T-cell (primary cell): ENCODE measurements at regions not wholly inside any gene's neighbourhood (a gene's known extent, or its start where the extent isn't known, plus 50 kb on each side); places are given as distances from the start of the nearest gene placed in this dataset.

Experiments used
- ATAC-seq, 4 experiments: fragments of 200-7000 bp in 3 of 4; fragments of 150-1000 bp in 1 of 4; cut with Tn5 transposase; replicated peaks in 1 of 4; 1 replicate in 3 of 4; 2 replicates in 1 of 4; pipeline ENCODE4 v1.10.0; 2021; ENCODE audit warnings: moderate library complexity in 3 of 4, mild to moderate bottlenecking in 2 of 4, moderate number of reproducible peaks in 1 of 4
- CTCF ChIA-PET, 2 donors: fragments of 300-600 bp; sonication (Branson Sonifier 250); formaldehyde crosslinking; loops; one replicate each; lab custom pipeline; 2022; ENCODE audit warnings: antibody characterized with exemption in 2 of 2; lab: Charles Lee
- POLR2A ChIA-PET, 2 donors: fragments of 300-600 bp; sonication (Branson Sonifier 250); formaldehyde crosslinking; loops; one replicate each; lab custom pipeline; 2022; ENCODE audit warnings: antibody characterized with exemption in 2 of 2; lab: Charles Lee
- DNase-seq, 35 experiments: peaks; one replicate each; pipeline versions ENCODE4 v3.0.0 to v3.0.0-alpha.2; 2013 to 2023
- H3K27ac ChIP-seq: one replicate; pipeline ENCODE4 v1.5.1; 2013; ENCODE audit warnings: low read length
- H3K27me3 ChIP-seq, 2 experiments: replicated peaks in 1 of 2; 1 replicate in 1 of 2; 2 replicates in 1 of 2; pipeline versions ENCODE4 v1.6.1 to v1.7.0; 2013; ENCODE audit warnings: low read length in 1 of 2, mixed read lengths in 1 of 2; ENCODE audit not compliant: control insufficient read depth in 2 of 2, insufficient read depth in 2 of 2; ENCODE audit errors: extremely low read depth in 1 of 2
- H3K36me3 ChIP-seq, 2 donors: 1 replicate in 1 of 2; 2 replicates in 1 of 2; pipeline versions ENCODE4 v1.6.1 to v1.7.0; 2013; ENCODE audit warnings: low read length in 1 of 2; ENCODE audit not compliant: control insufficient read depth in 2 of 2, insufficient read depth in 1 of 2; ENCODE audit errors: extremely low read depth in 1 of 2
- H3K4me1 ChIP-seq, 2 experiments: 1 replicate in 1 of 2; 2 replicates in 1 of 2; pipeline versions ENCODE4 v1.6.1 to v1.7.0; 2013; ENCODE audit warnings: low read length in 2 of 2, mixed read lengths in 1 of 2; ENCODE audit not compliant: insufficient read depth in 2 of 2, control insufficient read depth in 1 of 2; ENCODE audit errors: extremely low read depth in 1 of 2
- H3K4me3 ChIP-seq, 2 donors: 1 replicate in 1 of 2; 2 replicates in 1 of 2; pipeline versions ENCODE4 v1.5.1 to v1.7.0; 2013; ENCODE audit warnings: mild to moderate bottlenecking in 2 of 2, low read length in 1 of 2, moderate library complexity in 1 of 2; ENCODE audit not compliant: control insufficient read depth in 1 of 2; ENCODE audit errors: extremely low read depth in 1 of 2
- H3K9me3 ChIP-seq: 2 replicates; pipeline ENCODE4 v1.7.0; 2013
- H3K27ac Mint-ChIP-seq, 2 donors: one replicate each; pipeline ENCODE4 v1.8.0; 2020 to 2021; ENCODE audit warnings: mild to moderate bottlenecking in 2 of 2, mixed read lengths in 2 of 2
- H3K27me3 Mint-ChIP-seq, 2 donors: one replicate each; pipeline ENCODE4 v1.8.0; 2021 to 2022; ENCODE audit warnings: mixed read lengths in 2 of 2
- H3K36me3 Mint-ChIP-seq: one replicate; pipeline ENCODE4 v1.8.0; 2021; ENCODE audit warnings: mixed read lengths
- H3K4me1 Mint-ChIP-seq, 3 donors: one replicate each; pipeline ENCODE4 v1.8.0; 2020 to 2022; ENCODE audit warnings: mixed read lengths in 3 of 3, mild to moderate bottlenecking in 1 of 3
- H3K4me3 Mint-ChIP-seq, 3 donors: one replicate each; pipeline ENCODE4 v1.8.0; 2020 to 2022; ENCODE audit warnings: mild to moderate bottlenecking in 3 of 3, mixed read lengths in 3 of 3, moderate library complexity in 3 of 3
- H3K9me3 Mint-ChIP-seq, 3 donors: one replicate each; pipeline ENCODE4 v1.8.0; 2020 to 2022; ENCODE audit warnings: mixed read lengths in 3 of 3
- WGBS: methylation state at CpG from one replicate; pipeline ENCODE4 v1.1.5; 2013; ENCODE audit warnings: missing lambda C conversion rate; ENCODE audit not compliant: insufficient coverage; 5-methylcytosine and 5-hydroxymethylcytosine counted together

DNA sequence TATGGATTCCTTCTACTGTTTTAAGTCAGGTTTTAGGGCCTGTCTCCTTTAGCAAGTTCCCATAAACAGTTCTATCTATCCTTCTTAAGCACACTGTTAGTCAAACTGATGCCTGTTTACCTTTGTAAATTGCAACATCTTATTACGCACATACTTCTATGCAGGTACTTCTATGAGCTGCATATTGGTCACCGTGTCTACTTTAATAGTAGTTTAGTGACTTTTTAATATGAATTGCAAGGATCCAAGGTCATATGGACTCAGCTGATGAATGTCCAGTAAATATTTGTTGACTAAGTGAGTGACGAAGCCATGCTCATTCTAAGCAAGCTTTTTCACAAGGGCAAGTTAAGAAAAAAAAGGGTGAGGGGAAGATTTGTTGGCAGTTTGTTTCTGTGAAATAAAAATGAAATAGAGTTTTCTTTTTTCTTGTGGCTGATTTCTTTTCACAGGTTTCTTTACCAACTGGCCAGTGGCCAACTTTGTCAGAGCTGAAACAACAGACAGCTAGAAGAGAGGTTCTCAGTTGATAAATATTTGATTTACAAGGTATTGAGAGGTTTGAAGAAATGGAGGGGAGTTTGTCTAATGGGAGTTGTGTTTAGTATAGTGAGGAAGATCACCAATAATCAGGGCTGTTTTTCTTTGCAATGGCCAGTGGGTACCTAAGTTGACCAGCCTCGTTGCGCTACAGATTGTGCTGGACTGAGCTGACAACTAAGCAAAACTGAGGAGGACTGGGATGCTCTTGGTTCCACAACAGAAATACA is 141.1 kb downstream of the SLC15A5 start:
- no peaks in the 10 kb centered on the region for H3K4me1 Mint-ChIP-seq
- no peak overlapping the region for H3K27ac ChIP-seq
- H3K36me3 Mint-ChIP-seq = no peaks in the 10 kb centered on the region
- H3K4me1 ChIP-seq = no peaks in the 10 kb centered on the region
- DNase-seq = no peak
- CTCF ChIA-PET = no interaction called here
- no peaks in the 10 kb centered on the region for H3K27me3 ChIP-seq
- H3K27me3 Mint-ChIP-seq = no peaks in the 10 kb centered on the region
- H3K36me3 ChIP-seq = no peaks in the 10 kb centered on the region
- POLR2A ChIA-PET = no interaction called here
- peaks cover 10 to 41% (median 20%) of the 10 kb centered on the region in 3 donors for H3K9me3 Mint-ChIP-seq
- no peak overlapping the region for H3K4me3 Mint-ChIP-seq
- H3K27ac Mint-ChIP-seq = no peak overlapping the region
- ATAC-seq = no peak
- H3K9me3 ChIP-seq = peaks cover 3% of the 10 kb centered on the region
- H3K4me3 ChIP-seq = no peak overlapping the region
- WGBS = 80% methylated on average over 1 of the region's 5 CpGs

DNA sequence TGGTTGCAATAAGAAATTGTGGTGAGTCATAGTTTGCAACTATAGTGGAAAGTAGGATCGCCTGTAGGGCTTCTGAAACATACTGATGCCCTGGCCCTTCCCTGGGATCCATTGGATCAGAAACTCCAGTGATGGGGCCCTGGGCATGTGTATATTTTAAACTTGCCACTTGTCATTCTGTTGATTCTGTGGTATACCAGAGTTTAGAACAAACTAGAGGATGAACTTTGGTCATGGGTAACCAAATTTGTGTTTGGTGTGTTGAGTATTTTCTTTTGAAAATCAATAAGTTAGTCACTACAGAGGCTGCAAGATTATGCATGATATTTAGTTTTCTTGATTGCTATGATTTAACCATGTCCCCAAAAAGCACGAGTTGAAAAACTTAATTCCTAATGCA is 142.2 kb downstream of the SLC15A5 start:
- Histone ChIP-seq H3K4me1 (no peaks in the 10 kb centered on the region), H3K27ac (no peak overlapping the region), H3K36me3 (no peaks in the 10 kb centered on the region), H3K27me3 (no peaks in the 10 kb centered on the region), H3K4me3 (no peak overlapping the region), H3K9me3 (peaks cover 3% of the 10 kb centered on the region)
- Mint-ChIP-seq H3K9me3 (peaks cover 10 to 46% (median 20%) of the 10 kb centered on the region in 3 donors), H3K4me1 (no peaks in the 10 kb centered on the region), H3K27ac (no peak overlapping the region), H3K36me3 (no peaks in the 10 kb centered on the region), H3K4me3 (no peak overlapping the region), H3K27me3 (no peaks in the 10 kb centered on the region)
- WGBS = 60% methylated on average over 1 of the region's 2 CpGs
- ChIA-PET POLR2A (no interaction called here), CTCF (no interaction called here)
- DNase-seq (no peak), ATAC-seq (no peak)

DNA sequence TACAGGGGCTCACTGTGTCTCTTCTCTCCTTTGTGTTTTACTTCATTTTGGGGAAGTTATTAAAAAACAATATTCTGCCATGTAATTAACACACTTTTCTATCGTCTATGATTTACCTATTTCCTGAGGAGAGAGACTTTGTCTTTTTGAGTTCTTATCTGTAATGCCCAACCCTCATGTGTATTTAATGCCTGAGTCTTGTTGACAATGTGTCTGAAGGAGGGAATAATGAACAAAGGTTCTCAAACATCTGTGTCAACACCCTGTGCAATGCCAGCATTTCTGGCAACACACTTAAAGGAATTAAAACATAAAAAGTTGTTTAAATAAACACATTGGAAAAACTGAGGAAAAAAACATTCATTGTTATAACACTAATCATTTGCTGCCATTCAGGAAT is 147.1 kb downstream of the SLC15A5 start:
- no peak overlapping the region for H3K27ac Mint-ChIP-seq
- WGBS = no CpG with 5 or more reads among the region's 1 CpG

DNA sequence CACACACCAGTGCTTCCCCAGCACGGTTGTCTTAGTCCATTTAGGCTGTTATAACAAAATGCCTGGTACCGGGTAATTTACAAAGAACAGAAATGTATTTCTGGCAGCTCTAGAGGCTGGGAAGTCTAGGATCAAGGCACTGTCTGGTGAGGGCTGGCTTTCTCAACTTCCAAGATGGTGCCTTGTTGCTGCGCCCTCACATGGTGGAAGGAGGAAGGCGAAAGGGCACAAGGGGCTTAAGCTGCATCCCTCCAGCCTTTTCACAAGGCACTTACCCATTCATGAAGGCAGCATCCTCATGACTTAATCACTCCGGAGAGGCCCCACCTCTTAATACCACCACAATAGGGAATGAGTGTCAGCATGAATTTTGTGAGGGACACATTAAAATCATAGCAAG is 155.5 kb downstream of the SLC15A5 start:
- H3K27me3 Mint-ChIP-seq = peaks cover 0 to 3% of the 10 kb centered on the region in 2 donors
- no peaks in the 10 kb centered on the region for H3K4me1 Mint-ChIP-seq
- DNase-seq (no peak), ATAC-seq (no peak)
- H3K4me3 Mint-ChIP-seq = no peak overlapping the region
- Histone ChIP-seq H3K36me3 (no peaks in the 10 kb centered on the region), H3K27ac (no peak overlapping the region), H3K4me3 (no peak overlapping the region), H3K27me3 (no peaks in the 10 kb centered on the region), H3K9me3 (no peaks in the 10 kb centered on the region), H3K4me1 (no peaks in the 10 kb centered on the region)
- H3K36me3 Mint-ChIP-seq = no peaks in the 10 kb centered on the region
- POLR2A ChIA-PET = no interaction called here
- 100% methylated on average over 1 of the region's 5 CpGs for WGBS
- H3K27ac Mint-ChIP-seq = no peak overlapping the region
- H3K9me3 Mint-ChIP-seq = peaks cover 0 to 9% (median 2%) of the 10 kb centered on the region in 3 donors
- CTCF ChIA-PET = no interaction called here

More for the DNA sequence above, 147.1 kb downstream of the SLC15A5 start:
- no peaks in the 10 kb centered on the region for H3K4me1 Mint-ChIP-seq
- POLR2A ChIA-PET = no interaction called here
- H3K36me3 ChIP-seq = no peaks in the 10 kb centered on the region
- no peak overlapping the region for H3K4me3 ChIP-seq
- H3K4me1 ChIP-seq = no peaks in the 10 kb centered on the region
- no peaks in the 10 kb centered on the region for H3K36me3 Mint-ChIP-seq
- H3K27ac ChIP-seq = no peak overlapping the region
- no peaks in the 10 kb centered on the region for H3K27me3 ChIP-seq
- no peak overlapping the region for H3K4me3 Mint-ChIP-seq
- H3K9me3 ChIP-seq = peaks cover 3% of the 10 kb centered on the region
- ATAC-seq (no peak), DNase-seq (no peak)
- H3K9me3 Mint-ChIP-seq = peaks cover 18 to 40% (median 27%) of the 10 kb centered on the region in 3 donors
- CTCF ChIA-PET = no interaction called here
- H3K27me3 Mint-ChIP-seq = no peaks in the 10 kb centered on the region

DNA sequence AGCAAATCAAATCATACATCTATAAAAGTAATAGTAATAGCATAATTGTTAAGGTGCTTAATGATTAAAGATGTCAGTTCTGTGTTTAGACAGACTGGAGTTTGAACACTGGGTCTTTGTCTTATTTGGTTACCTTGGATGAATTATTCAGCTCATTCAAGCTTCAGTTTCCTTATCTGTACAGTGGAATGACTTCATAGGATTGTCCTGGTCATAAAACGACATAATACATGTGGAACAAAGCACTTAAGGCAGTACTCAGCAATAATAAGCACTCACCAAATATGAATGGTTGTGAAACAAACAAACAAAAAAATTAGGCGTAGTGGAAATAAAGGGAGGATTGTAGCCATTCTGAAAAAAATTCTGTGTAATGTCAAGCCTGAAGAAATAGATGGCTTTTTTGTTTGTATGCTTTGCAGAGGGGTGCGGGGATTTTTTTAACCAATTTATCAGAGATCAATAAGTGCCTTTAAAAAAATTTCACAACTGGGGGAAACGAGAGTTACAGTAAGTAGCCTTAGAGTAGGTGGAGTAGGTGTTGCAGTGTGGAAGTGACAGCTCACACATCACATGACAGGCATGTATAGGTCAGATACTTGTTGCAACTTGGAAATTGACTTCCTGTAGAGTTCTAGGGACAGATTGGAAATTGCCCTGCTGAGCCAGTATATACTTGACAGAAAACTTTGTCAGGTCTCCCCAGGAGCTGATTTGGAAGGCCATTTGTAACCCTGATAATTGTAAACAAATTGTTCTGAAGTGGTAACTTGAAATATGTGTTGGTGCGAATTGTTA is 157.7 kb downstream of the SLC15A5 start:
- Mint-ChIP-seq H3K27me3 (peaks cover 0 to 3% of the 10 kb centered on the region in 2 donors), H3K4me1 (no peaks in the 10 kb centered on the region), H3K27ac (no peak overlapping the region), H3K9me3 (peaks cover 0 to 9% (median 0%) of the 10 kb centered on the region in 3 donors), H3K36me3 (no peaks in the 10 kb centered on the region), H3K4me3 (no peak overlapping the region)
- Histone ChIP-seq H3K27ac (no peak overlapping the region), H3K36me3 (no peaks in the 10 kb centered on the region), H3K4me3 (no peak overlapping the region), H3K9me3 (no peaks in the 10 kb centered on the region), H3K4me1 (no peaks in the 10 kb centered on the region), H3K27me3 (no peaks in the 10 kb centered on the region)
- DNase-seq = no peak
- CTCF ChIA-PET = no interaction called here
- ATAC-seq = no peak
- no CpG with 5 or more reads among the region's 5 CpGs for WGBS
- POLR2A ChIA-PET = no interaction called here

DNA sequence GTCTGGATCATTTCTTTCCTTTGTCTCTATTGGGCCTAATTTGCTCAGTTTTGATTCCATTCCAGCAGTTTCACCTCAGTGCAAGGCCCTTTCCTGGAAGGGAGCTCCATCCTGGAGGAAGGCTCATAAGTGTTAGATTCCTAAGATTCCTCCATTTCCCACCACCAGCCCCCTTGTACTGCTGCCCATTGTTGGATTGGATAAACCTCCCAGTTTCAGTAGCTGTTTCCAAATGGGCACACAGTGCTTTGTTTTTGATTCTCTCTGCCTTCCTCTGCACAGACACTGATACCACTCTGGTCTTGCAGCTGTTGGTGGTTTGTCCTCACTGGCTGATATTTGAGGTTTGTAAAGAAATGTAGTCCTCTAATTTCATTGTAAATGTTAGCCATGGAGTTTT is 158.9 kb downstream of the SLC15A5 start:
- Mint-ChIP-seq H3K27ac (no peak overlapping the region), H3K36me3 (no peaks in the 10 kb centered on the region), H3K4me1 (no peaks in the 10 kb centered on the region), H3K27me3 (peaks cover 0 to 3% of the 10 kb centered on the region in 2 donors), H3K9me3 (peaks cover 0 to 9% (median 0%) of the 10 kb centered on the region in 3 donors), H3K4me3 (no peak overlapping the region)
- H3K27me3 ChIP-seq = no peaks in the 10 kb centered on the region
- no peaks in the 10 kb centered on the region for H3K36me3 ChIP-seq
- no peaks in the 10 kb centered on the region for H3K9me3 ChIP-seq
- POLR2A ChIA-PET = no interaction called here
- DNase-seq (no peak), ATAC-seq (no peak)
- no peak overlapping the region for H3K4me3 ChIP-seq
- H3K27ac ChIP-seq = no peak overlapping the region
- CTCF ChIA-PET = no interaction called here
- H3K4me1 ChIP-seq = no peaks in the 10 kb centered on the region
